GM18519 (cell line): ENCODE measurements at regions not wholly inside any gene's neighbourhood (a gene's known extent, or its start where the extent isn't known, plus 50 kb on each side); places are given as distances from the start of the nearest gene placed in this dataset.
A peak's percentile ranks its signal among the peaks of the same experiment; 100 is the strongest.
"Not testable (repeated sequence)": the region's sequence is repeated elsewhere in the genome, so short reads cannot be mapped to it uniquely, and the experiment has no call there.

Experiments
- ATAC-seq: cut with Tn5 transposase; IDR thresholded peaks from one replicate; pipeline ENCODE4 v1.9.1; 2021; ENCODE audit warnings: mild to moderate bottlenecking, moderate library complexity; ENCODE audit not compliant: unreplicated experiment, low FRiP score

- no peak for ATAC-seq
Observed at GRCh38 chr2:230593765-230594164, 118.9 kb upstream of the CAB39 start.

GRCh38 chr2:230594286-230594840 lies 118.3 kb upstream of the CAB39 start:
- ATAC-seq: no peak

- ATAC-seq: no peak
Observed at GRCh38 chr2:230599853-230600252, 112.8 kb upstream of the CAB39 start.

- ATAC-seq: no peak
Observed at GRCh38 chr2:230600285-230600684, 112.4 kb upstream of the CAB39 start.

- no peak for ATAC-seq
Observed at GRCh38 chr2:230600881-230601280, 111.8 kb upstream of the CAB39 start.

GRCh38 chr2:230601510-230601909 lies 111.1 kb upstream of the CAB39 start:
- peak; percentile 57 for ATAC-seq

- no peak for ATAC-seq
Observed at GRCh38 chr2:230602562-230603230, 109.9 kb upstream of the CAB39 start.

GRCh38 chr2:230603317-230603716 lies 109.3 kb upstream of the CAB39 start:
- not testable (repeated sequence) for ATAC-seq

- ATAC-seq: not testable (repeated sequence)
Observed at GRCh38 chr2:230604158-230604557, 108.5 kb upstream of the CAB39 start.

- ATAC-seq: no peak
Observed at GRCh38 chr2:230614040-230614439, 98.6 kb upstream of the CAB39 start.

- ATAC-seq: peak; percentile 80
Observed at GRCh38 chr2:230614913-230615332, 97.7 kb upstream of the CAB39 start.

- not testable (repeated sequence) for ATAC-seq
Observed at GRCh38 chr2:230617256-230617706, 95.4 kb upstream of the CAB39 start.

- ATAC-seq: no peak
Observed at GRCh38 chr2:230619491-230619890, 93.2 kb upstream of the CAB39 start.

- ATAC-seq: not testable (repeated sequence)
Observed at GRCh38 chr2:230625220-230625619, 87.4 kb upstream of the CAB39 start.

- ATAC-seq: not testable (repeated sequence)
Observed at GRCh38 chr2:230627091-230627490, 85.6 kb upstream of the CAB39 start.

- ATAC-seq: no peak
Observed at GRCh38 chr2:230627806-230628724, 84.6 kb upstream of the CAB39 start.

GRCh38 chr2:230631470-230631869 lies 81.2 kb upstream of the CAB39 start:
- ATAC-seq: no peak

- ATAC-seq: no peak
Observed at GRCh38 chr2:230634146-230634545, 78.5 kb upstream of the CAB39 start.

- ATAC-seq: not testable (repeated sequence)
Observed at GRCh38 chr2:230634721-230635313, 77.8 kb upstream of the CAB39 start.

- ATAC-seq: no peak
Observed at GRCh38 chr2:230636684-230637271, 75.9 kb upstream of the CAB39 start.
